Kidney epithelial cell (primary cell): ENCODE measurements at regions not wholly inside any gene's neighbourhood (a gene's known extent, or its start where the extent isn't known, plus 50 kb on each side); places are given as distances from the start of the nearest gene placed in this dataset.
"Not testable (repeated sequence)": the region's sequence is repeated elsewhere in the genome, so short reads cannot be mapped to it uniquely, and the experiment has no call there.

Experiments
- DNase-seq: peaks from one replicate; pipeline ENCODE4 v3.0.0-alpha.2; 2010; ENCODE audit warnings: low read depth
- H3K27me3 ChIP-seq: 2 replicates; pipeline ENCODE4 v1.6.0; 2011; ENCODE audit warnings: low read length; ENCODE audit not compliant: control insufficient read depth, insufficient read depth
- H3K36me3 ChIP-seq: 2 replicates; pipeline ENCODE4 v1.5.1; 2011; ENCODE audit warnings: low read length; ENCODE audit not compliant: control insufficient read depth, insufficient read depth
- H3K4me3 ChIP-seq: 2 replicates; pipeline ENCODE4 v1.5.1; 2011; ENCODE audit warnings: low read depth, mild to moderate bottlenecking, control low read depth, low read length
- TF ChIP-seq, protein P1 (sequence below): IDR thresholded peaks from 2 replicates; pipeline ENCODE4 v1.5.1; 2011; ENCODE audit warnings: mild to moderate bottlenecking, moderate library complexity, low read length, control low read depth, inconsistent platforms; ENCODE audit not compliant: insufficient read depth, poor library complexity, severe bottlenecking

- Histone ChIP-seq H3K27me3 (no peaks in the 10 kb centered on the region), H3K4me3 (no peak overlapping the region), H3K36me3 (no peaks in the 10 kb centered on the region)
- no peak for DNase-seq
- TF ChIP-seq, protein P1, sequence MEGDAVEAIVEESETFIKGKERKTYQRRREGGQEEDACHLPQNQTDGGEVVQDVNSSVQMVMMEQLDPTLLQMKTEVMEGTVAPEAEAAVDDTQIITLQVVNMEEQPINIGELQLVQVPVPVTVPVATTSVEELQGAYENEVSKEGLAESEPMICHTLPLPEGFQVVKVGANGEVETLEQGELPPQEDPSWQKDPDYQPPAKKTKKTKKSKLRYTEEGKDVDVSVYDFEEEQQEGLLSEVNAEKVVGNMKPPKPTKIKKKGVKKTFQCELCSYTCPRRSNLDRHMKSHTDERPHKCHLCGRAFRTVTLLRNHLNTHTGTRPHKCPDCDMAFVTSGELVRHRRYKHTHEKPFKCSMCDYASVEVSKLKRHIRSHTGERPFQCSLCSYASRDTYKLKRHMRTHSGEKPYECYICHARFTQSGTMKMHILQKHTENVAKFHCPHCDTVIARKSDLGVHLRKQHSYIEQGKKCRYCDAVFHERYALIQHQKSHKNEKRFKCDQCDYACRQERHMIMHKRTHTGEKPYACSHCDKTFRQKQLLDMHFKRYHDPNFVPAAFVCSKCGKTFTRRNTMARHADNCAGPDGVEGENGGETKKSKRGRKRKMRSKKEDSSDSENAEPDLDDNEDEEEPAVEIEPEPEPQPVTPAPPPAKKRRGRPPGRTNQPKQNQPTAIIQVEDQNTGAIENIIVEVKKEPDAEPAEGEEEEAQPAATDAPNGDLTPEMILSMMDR, result no peak
Measured at GRCh38 chr6:114940181-114940580, 597.4 kb upstream of the HS3ST5 start.

GRCh38 chr6:114939630-114940029 lies 596.8 kb upstream of the HS3ST5 start:
- no peaks in the 10 kb centered on the region for H3K36me3 ChIP-seq
- no peak overlapping the region for H3K4me3 ChIP-seq
- no peak for DNase-seq
- TF ChIP-seq, protein P1, result no peak
- no peaks in the 10 kb centered on the region for H3K27me3 ChIP-seq

DNA sequence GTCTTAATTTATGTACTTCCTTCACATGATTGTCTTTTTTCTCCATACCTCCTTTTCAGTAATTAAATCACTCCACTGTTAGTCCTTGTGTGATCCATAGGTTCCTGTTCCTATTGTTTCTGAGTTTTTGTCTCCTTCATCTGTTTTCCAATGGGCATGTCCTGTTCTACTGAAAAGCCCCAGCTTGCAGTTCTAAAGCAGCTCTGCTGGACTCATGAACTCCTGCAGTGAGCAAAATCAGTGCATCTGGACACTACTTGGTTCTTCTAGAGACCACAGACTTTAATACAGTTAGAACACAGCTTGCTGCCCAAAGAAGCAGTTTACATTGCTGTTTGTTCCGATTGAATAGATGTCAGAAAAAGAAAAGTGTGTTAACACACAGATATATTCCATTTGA lies 593.3 kb upstream of the HS3ST5 start:
- no peak for DNase-seq
- Histone ChIP-seq H3K4me3 (no peak overlapping the region), H3K36me3 (no peaks in the 10 kb centered on the region), H3K27me3 (no peaks in the 10 kb centered on the region)
- TF ChIP-seq, protein P1, result no peak

GRCh38 chr6:114934079-114934478 lies 591.3 kb upstream of the HS3ST5 start:
- no peak for DNase-seq
- Histone ChIP-seq H3K27me3 (no peaks in the 10 kb centered on the region), H3K36me3 (no peaks in the 10 kb centered on the region), H3K4me3 (no peak overlapping the region)
- TF ChIP-seq, protein P1, result no peak

- not testable (repeated sequence) for H3K36me3 ChIP-seq, DNase-seq, H3K27me3 ChIP-seq, H3K4me3 ChIP-seq
Measured at GRCh38 chr6:114928731-114929130, 585.9 kb upstream of the HS3ST5 start.

- H3K36me3 ChIP-seq, result no peaks in the 10 kb centered on the region
- TF ChIP-seq, protein P1, result no peak
- no peaks in the 10 kb centered on the region for H3K27me3 ChIP-seq
- H3K4me3 ChIP-seq, result no peak overlapping the region
- DNase-seq, result no peak
Measured at GRCh38 chr6:114906096-114906495, 563.3 kb upstream of the HS3ST5 start.
